HG02840 (cell line): ENCODE measurements at regions not wholly inside any gene's neighbourhood (a gene's known extent, or its start where the extent isn't known, plus 50 kb on each side); places are given as distances from the start of the nearest gene placed in this dataset.

Experiments used
- ATAC-seq: cut with Tn5 transposase; IDR thresholded peaks from one replicate; pipeline ENCODE4 v1.9.1; 2021; ENCODE audit warnings: mild to moderate bottlenecking, moderate library complexity, moderate number of reproducible peaks; ENCODE audit not compliant: unreplicated experiment, low FRiP score

DNA sequence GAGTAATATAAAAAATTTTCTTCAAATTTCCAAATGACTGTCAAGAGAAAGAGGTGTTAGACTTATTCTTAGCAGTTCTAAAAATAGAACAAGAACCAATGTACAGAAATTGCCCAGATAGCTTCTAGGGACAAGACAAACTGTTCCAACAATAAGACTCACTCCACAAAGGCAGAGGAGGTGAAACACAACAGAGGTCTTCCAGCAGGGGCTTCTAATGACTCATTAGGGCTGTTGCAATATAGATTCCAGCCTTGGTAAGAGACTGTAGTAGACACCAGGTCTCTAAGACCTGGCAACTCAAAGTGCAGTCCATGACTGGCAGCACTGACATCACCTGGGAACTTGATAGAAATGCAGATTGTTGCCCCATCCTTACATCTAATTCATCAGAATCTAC, 134.6 kb upstream of the VLDLR start:
- no peak for ATAC-seq

DNA sequence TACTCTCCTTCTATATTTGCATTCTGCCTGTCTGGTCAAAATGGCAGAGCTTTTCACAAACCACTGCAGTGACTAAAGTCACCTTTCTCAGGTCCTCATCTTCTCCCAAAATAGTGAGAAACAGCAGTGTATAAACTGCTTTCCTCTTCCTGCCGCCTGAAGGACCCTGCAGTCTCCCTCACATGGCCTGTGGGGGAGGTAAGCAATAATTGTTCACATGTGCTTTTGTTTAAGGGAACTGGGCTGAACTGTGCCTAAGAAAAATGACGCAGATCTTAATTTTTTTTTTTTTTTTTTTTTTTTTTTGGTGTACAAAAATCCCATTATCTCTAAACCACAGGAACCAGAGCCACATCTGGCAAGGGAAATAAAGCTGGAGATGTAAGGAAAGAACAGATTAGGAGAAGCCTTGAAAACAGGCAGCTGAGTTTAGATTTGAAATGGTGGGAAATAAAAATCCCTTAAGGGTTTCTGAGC, 131.7 kb upstream of the VLDLR start:
- ATAC-seq = no peak

DNA sequence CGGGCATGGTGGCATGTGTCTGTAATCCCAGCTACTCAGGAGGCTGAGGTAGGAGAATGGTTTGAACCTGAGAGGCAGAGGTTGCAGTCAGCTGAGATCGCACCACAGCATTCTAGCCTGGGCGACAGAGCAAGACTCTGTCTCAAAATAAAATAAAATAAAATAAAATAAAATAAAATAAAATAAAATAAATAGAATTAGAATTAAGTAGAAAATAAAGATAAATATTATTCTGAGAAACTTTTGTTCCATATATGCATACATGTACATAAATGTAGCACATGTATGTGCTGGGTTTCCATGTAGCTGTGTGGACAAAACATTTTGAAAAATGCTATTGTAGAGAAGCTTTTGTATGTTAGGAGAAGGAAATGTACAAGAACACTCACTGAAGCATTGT, 129.4 kb upstream of the VLDLR start:
- no peak for ATAC-seq

DNA sequence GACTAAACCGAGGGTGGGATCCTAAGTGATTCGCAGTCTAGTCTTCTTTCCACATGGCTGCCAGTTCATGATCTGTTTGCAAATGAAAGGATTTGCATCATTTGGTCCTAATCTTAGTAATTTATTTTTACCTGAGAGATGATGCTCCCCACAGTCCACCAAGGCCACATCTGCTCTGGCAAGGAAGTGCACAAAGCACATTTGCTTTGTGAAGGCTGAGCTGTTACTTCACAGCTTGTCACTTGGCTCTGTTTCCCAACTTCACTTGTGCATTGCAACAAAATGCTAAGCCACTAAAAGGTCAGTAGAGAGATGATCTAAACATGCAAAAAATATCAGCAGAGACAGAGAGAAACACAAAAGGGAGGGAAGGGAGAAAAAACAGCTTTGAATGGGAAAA, 128.5 kb upstream of the VLDLR start:
- no peak for ATAC-seq

DNA sequence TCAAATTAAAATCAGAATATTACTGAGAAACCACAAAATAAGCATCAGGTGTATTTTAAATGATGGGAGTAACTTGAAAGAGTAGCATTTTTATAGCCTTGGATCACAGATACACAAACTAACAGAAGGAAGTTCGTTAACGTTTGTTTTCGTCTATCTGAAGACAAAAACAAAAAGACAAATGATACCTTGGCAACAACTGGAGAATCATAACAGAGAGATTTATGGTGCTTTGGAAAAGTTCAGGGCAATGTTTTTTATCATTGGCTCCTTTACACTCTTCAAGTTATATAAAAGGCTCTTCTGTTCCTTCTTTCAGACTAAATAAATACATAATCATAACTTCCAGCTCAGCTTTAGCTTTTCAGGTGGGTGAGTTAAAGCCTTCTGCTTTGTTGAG, 128.1 kb upstream of the VLDLR start:
- no peak for ATAC-seq

DNA sequence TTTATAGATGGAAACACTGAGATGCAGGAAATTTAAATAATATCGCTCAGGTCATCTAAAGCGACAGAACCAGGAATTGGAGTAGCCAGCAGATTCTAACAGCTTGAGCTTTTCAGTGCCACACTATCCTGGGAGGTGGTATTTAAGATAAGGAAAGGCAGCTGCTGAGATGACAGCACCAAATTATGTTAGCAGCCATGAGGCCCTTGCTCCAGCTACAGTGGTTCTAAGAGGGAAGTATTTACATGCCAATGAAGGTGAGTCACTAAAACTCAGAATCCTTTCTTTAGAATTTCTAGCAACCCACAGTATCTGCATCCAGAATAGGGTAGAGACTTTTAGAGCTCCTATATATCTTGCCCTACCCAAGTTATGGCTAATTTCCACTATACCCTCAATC, 127.0 kb upstream of the VLDLR start:
- no peak for ATAC-seq

DNA sequence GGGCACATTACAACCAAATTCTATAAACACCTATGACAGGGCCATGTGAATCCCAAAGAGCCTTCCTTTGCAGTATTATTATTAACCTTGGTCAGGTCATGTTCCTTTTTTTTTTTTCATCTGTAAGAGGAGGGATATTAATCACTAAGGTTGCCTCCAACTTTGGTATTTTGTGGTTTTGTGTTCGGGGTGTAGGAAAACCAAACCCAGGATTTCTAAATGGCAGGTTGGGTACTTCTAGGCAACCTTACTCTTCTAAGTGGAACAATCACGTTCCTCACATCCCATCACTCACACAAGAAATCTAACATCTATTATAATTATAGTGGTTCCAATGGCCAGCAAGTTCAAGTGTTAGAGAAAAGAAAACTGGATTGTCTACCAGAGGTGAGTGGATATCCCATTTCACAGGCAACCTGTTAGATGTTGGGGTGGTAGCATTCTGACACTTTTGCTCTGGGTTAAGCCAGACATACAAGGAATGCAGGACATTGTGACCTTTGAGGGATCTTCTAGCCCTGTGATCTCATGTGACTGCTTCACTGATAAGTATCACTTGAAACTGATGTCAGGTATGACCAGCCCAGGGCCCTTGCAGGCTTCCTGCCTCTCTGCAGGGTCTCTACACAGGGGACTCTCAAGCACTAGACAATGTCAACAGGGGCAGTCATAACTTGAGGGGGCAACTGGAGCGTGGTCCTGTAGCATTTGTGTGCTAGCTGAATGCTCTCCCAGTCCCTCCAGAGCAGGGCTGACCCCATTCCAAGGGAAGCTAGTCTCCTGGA, 126.2 kb upstream of the VLDLR start:
- ATAC-seq = no peak

DNA sequence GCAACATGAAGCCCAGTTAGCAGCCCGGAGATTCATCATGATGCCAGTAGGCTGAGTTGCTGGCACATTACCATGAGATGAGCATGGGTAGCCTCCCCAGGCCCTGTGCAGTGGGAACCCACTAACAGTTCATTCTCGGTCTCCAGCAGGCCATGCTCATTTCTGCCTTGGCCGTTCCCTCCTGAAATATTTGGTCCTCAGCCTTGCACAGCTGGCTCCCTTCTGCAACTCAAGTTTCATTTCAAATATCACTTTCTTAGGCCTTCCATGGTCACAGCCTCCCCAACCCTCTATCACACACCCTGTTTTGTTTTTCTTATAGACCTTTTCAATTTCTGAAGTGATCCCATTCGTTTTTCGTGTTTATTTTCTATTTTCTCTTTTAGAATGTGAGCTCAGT, 125.4 kb upstream of the VLDLR start:
- no peak for ATAC-seq

DNA sequence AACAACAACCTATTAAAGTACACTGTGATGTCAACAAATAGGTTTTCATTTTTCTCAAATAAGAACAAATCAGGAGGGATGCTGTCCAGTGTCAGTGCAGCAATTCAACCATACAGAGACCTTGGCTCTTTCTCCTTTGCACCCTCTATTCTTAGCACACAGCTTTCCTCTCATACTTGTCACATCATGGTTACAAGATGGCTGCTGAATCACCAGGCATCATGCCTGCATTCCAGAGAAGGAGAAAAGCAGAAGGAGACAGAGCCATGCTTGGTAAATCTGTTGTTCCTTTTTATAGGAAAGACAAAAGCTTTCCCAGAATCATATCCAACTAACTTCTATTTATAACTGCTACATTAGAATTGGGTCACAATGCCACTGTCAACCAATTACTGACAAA, 124.7 kb upstream of the VLDLR start:
- ATAC-seq = no peak

DNA sequence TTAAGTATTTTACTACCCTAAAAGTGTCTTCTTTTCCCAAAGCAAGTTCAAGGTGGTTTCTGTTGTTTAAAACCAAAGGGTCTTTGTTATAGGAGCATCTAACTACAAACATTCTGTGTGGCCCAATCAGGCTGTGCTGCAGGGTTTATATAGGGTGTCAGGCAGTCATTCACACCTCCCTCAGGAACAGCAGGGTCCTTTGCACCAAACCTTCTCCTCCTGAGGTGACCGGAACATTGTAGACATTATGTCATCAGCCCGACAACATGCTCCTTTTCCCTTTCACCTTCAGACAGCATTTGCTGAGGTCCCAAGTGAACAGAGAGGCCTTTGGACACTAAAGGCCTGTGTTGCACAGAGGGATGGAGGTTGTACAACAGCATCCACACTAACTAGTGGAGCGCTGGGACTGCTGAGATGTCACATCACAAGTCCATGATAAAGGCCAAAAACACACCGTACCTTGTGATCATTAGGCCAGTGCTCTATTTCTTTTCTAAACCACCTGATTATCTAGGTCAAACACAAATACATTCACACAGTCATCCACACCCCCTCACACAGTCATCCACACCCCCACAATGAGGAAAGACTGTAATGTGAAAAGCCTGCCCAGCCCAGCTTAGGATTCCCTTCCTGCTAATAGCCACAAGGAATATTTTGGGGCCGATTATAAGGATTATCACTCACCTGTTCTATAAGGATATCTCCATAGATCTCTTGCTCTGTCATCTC, 123.8 kb upstream of the VLDLR start:
- ATAC-seq = no peak

DNA sequence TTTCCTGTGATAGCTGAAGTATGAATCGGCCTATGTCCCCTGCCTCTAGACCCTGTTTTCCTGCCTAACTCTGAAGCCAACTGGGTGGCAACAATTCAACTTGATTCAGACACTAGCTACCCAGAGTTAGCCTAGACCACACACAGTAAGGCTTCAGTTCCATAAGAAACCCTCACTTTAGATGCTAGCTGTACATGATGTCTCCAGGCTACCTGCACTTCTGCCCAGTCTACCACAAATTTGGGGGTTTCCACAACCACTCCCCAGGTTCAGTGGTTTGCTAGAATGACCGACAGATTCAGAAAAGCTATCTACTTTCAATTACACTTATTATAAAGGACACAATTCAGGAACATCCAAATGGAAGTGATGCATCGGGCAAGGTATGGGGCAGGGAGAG, 119.4 kb upstream of the VLDLR start:
- ATAC-seq = no peak

DNA sequence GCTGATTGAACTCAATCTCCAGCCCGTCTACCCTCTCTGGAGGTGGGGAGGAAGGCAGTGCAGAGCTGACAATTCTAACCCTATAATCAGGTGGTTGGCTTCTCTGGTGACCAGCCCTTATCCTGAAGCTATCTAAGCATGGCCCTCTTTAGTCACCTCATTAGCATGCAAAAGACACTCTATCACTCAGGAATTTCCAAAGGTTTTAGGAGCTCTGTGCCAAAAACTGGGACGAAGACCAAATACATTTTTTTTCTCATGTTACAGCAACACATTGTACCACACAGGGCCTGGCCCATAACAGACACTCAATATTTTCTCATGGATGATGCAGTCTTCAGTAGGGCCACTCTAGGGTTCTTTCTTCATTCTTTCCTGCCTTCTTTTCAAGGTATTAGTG, 118.8 kb upstream of the VLDLR start:
- ATAC-seq = no peak

DNA sequence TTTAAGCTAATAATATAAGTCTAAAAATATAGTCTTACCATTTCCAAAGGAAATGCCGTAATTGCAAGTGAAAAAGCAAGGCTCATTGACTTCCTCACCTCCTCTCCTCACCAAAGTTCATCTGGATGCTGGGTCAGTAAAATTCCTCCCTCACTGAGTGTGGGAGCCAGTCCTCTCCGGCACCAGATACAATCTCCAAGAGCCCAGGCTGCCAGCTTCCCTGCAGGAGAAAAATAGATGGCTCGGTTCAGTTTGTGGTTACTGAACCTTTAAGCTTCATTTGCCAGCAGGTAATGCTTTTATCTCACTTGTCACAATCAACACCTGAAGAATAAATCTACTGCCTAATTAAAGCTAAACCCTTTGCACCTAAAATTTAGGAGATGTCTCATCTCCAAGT, 115.3 kb upstream of the VLDLR start:
- ATAC-seq = no peak

DNA sequence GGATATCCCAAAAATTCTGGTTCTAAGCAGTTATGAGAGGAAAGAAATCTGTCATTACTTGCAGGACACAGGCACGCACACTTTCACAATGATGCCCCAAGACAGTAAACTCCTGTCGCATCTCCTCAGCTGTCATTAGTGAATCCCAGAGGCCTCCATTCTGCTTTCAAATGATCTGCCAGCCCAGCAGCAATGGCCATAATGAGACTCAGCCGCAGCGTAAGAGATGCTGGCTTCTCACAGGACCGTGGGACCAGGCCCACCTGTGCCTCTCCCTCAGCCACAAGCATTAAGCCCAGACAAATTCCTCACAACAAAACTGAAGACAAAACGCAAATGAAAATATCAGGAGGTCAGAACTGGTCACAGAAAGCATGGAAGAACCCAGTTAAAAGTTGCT, 98.0 kb upstream of the VLDLR start:
- ATAC-seq = no peak

DNA sequence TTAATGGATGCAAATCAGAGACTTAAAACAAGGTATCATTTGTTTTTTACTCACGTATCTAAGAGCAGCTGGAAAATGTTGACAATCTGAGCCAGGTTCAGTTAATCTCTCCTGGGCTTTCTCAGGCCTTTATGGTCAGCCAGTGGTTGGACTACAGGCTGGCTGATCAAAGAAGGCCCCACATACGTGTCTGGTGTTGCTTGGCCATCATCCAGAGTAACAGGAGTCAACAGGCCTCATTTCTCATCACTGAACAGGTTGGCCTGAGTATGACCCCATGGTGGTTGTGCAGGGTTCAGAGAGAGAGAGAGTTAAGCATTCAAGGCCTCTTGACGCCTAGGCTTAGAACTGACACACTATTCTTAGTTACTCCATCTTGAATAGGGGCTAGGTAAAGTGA, 97.0 kb upstream of the VLDLR start:
- ATAC-seq = no peak

DNA sequence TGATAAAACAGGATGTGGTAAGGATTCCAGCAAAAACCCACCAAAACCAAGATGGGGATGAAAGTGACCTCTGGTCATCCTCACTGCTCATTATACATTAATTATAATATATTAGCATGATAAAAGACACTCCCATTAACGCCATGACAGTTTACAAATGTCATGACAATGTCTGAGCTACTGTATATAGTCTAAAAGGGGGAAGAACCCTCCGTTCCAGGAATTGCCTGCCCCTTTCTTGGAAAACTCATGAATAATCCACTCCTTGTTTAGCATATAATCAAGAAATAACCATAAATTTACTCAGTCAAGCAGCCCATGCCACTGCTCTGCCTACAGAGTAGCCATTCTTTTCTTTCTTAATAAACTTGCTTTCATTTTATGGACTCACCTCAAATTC, 96.4 kb upstream of the VLDLR start:
- no peak for ATAC-seq

DNA sequence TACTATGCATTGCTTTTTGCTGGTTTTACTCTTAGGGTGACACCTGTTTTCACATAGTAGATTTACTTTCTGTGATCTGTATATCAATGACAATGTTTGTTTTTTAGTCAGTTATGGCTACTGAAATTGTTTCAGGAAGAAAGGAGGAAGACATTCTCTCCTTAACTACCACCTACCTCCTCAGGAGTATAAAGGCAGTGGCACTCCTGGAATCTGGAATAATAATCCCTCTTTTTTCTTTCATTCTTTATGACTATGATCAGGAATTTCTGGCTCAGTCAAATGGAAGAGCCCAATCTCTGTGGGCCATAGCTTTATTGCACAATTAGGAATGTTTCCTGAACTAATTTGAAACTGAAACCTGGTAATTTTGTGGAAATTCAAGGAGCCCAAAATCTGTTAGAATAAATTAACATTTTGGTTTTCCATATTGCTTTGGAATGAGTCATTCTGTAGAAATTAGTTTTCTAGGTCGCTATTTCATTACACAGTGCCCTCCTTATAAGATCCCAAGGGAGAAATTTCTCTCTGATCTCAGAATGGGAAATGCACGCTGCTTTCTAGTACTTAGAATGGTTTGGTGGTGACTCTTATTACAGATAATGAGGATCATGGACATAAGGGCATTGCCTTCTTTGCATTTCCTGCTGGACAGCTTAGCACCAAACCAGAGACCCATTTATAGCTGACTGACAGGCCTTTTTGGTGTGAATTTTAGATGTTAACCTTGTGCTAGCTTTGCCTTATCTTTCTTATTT, 95.3 kb upstream of the VLDLR start:
- no peak for ATAC-seq

DNA sequence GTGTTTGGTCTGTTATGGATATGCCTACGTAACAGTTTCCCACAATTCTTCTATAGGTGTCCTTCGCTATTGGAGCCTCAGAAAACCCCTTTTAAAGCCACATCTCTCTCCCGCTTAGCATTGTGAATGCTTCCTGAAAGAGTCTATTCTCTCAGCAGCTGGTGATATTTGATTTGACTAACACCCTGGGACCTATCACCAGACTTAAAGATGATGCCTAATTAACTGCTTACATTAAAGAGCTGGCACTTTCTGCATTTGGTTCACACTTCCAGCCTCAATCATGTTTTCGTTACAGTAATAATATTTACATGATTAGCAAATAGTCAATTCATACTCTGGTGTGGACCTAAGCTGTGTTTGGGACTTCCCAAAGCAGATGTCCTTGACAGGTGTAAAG, 90.1 kb upstream of the VLDLR start:
- no peak for ATAC-seq

DNA sequence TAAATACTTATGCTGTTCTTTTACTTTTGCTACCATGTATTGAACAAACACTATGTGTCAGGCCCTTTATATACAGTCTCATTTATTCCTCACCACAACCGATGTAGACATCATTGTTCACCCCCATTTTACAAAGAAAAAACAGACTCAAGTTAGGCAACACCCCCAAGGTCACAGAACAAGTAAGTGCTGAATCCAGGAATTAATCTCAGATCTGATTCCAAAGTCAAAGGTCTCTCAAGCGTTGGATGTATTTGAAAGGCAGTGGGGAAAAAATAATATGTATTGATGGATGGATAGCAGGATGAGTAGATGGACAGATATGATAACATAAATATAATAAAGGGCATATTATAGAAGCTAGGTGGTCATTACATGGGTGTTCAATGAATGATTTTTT, 85.1 kb upstream of the VLDLR start:
- no peak for ATAC-seq

DNA sequence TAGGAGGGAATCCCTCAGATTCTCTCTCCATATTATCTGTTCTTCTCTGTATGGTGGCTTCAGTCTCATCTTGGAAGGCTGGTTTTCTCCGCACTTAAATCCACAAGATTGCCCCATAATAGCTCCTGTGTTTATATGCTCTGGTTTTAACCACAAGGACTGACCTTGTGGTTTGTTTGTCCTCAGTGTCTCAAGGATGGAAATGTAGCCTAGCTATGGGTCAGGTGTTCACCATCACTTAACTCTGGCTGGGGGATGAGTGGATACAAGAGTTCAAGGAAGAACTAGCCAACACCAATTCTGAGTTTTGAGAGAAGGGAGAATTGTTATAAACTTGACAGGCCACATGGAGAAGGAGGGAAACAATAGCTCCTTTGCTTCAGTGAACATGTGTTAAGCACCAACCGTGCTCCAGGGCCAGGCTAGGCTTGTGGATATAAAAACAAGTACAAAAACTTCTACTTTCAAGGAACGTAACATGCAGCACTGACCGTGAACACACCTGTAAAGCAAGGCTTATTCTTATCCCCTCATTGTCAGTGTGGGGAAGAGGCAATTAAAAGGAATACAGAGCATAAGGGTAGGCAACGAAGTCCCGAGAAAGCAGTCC, 75.6 kb upstream of the VLDLR start:
- ATAC-seq = no peak
